ENCODE measurements at regions not wholly inside any gene's neighbourhood (a gene's known extent, or its start where the extent isn't known, plus 50 kb on each side); places are given as distances from the start of the nearest gene placed in this dataset.

DNA sequence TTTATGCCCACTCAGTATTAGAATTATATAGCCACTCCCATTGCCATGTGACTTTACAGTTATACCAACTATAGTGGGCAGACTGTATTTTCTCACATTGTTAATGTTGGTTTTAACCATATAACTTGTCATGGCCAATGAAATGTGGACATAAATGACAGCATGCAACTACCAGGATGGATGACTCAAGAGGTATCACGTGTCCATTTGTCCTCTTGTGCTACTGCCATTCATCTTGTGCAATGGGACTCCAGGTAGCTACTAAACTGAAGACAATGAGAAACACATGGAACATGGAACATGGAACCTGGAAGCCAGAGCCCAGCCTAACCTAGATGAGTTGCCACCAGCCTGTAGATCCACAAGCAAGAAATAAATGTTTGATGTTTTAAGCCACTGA, 242.7 kb upstream of the IPO5 start:
- no peak for TF ChIP-seq POLR2AphosphoS5 (IDR thresholded peaks at IDR 0.05)
- no peak for TF ChIP-seq CTCF (IDR thresholded peaks at IDR 0.05 in 8 of 11, conservative IDR thresholded peaks at IDR 0.05 in 3 of 11)
- TF ChIP-seq POLR2A (IDR thresholded peaks at IDR 0.05) = no peak
